ENCODE measurements at regions not wholly inside any gene's neighbourhood (a gene's known extent, or its start where the extent isn't known, plus 50 kb on each side); places are given as distances from the start of the nearest gene placed in this dataset.

GRCh38 chr5:131067636-131068035 lies 97.4 kb downstream of the HINT1 start:
- no peaks in the 10 kb centered on the region for H3K27me3 ChIP-seq (ENCODE audit: control insufficient read depth in 2 of 2, insufficient read depth in 2 of 2, low read length in 2 of 2)
- BruUV-seq (replicated peaks) = no TSS peak
- H3K4me3 ChIP-seq = no peak overlapping the region
- ChIA-PET CTCF (ENCODE audit: low intra/inter-chr PET ratio) (no interaction called here), POLR2A (no interaction called here)
- no peaks in the 10 kb centered on the region for H3K4me1 ChIP-seq (replicated peaks in 1 of 2; ENCODE audit: control insufficient read depth in 2 of 2, insufficient read depth in 2 of 2, low read length in 2 of 2)
- no peak for FAIRE-seq
- H3K9me1 ChIP-seq (ENCODE audit: control insufficient read depth, insufficient read depth, low read length) = no peaks in the 10 kb centered on the region
- no peak overlapping the region for H2AFZ ChIP-seq (ENCODE audit: low read depth, low read length)
- no peaks in the 10 kb centered on the region for H3K9me3 ChIP-seq (replicated peaks; ENCODE audit: control insufficient read depth, insufficient read depth, low read depth, low read length)
- 3% methylated on average over 2 of the region's 2 CpGs for WGBS (ENCODE audit: insufficient coverage, low coverage, missing lambda C conversion rate)
- in situ Hi-C loops (cut with MboI) (no loop called here), intact Hi-C loops (cut with micrococcal nuclease) (no loop called here)
- H3K27ac ChIP-seq (ENCODE audit: extremely low read depth, low read depth, low read length) = no peak overlapping the region
- H3K4me2 ChIP-seq (ENCODE audit: insufficient read depth, low read length) = no peak overlapping the region
- H3K36me3 ChIP-seq (ENCODE audit: control insufficient read depth, insufficient read depth, low read length) = no peaks in the 10 kb centered on the region
- no peak for DNase-seq (ENCODE audit: extremely low read depth in 1 of 4, low spot score in 3 of 4)
- H3K79me2 ChIP-seq (ENCODE audit: control insufficient read depth, insufficient read depth, low read length) = no peaks in the 10 kb centered on the region
- TF ChIP-seq MLLT1 (IDR thresholded peaks at IDR 0.05) (no peak), NR3C1 (CRISPR knock-in tag; IDR thresholded peaks at IDR 0.05) (no peak), HNRNPLL (IDR thresholded peaks at IDR 0.05; ENCODE audit: low read depth, low read length, poor library complexity, severe bottlenecking) (no peak), ZKSCAN8 (CRISPR knock-in tag; IDR thresholded peaks at IDR 0.05) (no peak), HDAC6 (IDR thresholded peaks at IDR 0.05; ENCODE audit: low read depth, low read length) (no peak), WHSC1 (IDR thresholded peaks at IDR 0.05; ENCODE audit: low read length) (no peak), RNF2 (IDR thresholded peaks at IDR 0.05) (no peak), KLF16 (IDR thresholded peaks at IDR 0.05) (no peak), NRF1 (conservative IDR thresholded peaks at IDR 0.05 in 1 of 2, IDR thresholded peaks at IDR 0.05 in 1 of 2) (no peak), ZNF586 (CRISPR knock-in tag; conservative IDR thresholded peaks at IDR 0.05) (no peak), ELF1 (tag; IDR thresholded peaks at IDR 0.05) (no peak), SP2 (IDR thresholded peaks at IDR 0.05; ENCODE audit: extremely low read depth, low read depth, low read length, poor library complexity, severe bottlenecking) (no peak)
- no peak for ATAC-seq
- H4K20me1 ChIP-seq (replicated peaks; ENCODE audit: control insufficient read depth, insufficient read depth, low read length) = no peaks in the 10 kb centered on the region
- no peak overlapping the region for H3K9ac ChIP-seq (ENCODE audit: insufficient read depth in 1 of 2, low read depth in 2 of 2, low read length in 2 of 2)
